ENCODE measurements at regions not wholly inside any gene's neighbourhood (a gene's known extent, or its start where the extent isn't known, plus 50 kb on each side); places are given as distances from the start of the nearest gene placed in this dataset.

DNA sequence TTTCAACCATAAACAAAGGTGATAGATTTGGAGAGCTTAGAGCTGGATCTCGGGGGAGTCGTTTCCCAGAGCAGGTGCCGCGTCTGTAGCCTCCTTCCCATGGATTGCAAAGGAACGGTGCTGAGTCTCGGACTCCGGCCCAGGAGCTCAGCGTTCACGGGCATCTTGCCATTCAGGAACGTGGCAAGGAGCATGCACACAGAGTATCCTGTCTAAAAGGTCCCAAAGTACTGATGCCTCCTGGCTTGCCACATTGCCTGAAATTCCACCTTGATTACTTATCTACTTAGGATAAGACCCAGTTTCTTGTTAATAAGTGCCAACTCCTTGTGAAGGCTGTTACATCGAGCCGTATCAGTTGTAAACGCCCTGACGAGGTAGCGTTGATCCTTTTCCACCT is 197.8 kb upstream of the MYT1L start:
- no peak for DNase-seq (ENCODE audit: low read depth)

DNA sequence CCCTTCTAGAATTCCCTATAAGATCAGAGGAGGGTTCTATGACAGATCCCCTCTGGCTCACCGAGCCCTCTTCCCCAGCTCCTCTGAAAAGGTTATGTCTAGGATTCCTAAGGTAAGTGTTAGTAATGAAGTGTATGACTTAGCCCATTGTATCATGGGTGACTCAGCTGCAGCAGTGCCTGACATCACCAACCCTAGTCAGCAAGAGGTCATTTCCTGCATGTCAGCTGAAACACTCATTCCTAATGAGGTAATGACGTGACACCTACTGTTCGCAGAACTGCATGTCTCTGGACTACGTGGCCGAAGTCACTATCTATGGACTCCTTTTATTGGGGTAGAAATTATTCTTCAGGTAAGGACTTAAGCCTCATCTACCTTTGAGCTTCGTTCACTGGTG is 196.1 kb upstream of the MYT1L start:
- no peak for DNase-seq (ENCODE audit: low read depth)

DNA sequence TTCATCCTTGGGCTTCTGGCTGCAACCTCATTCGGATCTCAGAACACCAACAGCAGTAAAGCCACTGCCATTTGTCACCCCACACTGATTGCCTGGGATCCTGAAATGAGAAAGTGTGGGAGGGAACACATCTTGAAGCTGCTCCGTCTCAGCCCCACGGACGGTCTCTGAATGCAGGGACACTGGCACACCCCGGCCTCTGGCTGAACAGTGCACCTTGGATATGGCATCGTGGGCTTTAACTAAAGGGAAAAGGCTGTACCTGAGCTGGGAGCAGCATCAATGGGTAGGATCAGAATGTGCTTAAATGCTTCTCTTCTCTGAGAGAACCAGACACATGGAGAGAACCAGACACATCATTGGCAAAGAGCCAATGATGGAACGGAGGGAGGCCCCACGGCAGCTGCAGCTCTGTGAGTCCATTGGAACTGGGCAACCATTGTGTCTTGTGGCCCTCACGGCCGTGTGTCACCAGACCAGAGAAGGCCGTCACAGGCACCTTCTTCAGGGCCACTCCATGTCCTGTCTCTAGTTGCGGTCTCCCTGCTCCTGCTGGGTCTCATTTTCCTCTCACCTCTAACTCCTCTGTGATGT is 193.4 kb upstream of the MYT1L start:
- no peak for DNase-seq (ENCODE audit: low read depth)

DNA sequence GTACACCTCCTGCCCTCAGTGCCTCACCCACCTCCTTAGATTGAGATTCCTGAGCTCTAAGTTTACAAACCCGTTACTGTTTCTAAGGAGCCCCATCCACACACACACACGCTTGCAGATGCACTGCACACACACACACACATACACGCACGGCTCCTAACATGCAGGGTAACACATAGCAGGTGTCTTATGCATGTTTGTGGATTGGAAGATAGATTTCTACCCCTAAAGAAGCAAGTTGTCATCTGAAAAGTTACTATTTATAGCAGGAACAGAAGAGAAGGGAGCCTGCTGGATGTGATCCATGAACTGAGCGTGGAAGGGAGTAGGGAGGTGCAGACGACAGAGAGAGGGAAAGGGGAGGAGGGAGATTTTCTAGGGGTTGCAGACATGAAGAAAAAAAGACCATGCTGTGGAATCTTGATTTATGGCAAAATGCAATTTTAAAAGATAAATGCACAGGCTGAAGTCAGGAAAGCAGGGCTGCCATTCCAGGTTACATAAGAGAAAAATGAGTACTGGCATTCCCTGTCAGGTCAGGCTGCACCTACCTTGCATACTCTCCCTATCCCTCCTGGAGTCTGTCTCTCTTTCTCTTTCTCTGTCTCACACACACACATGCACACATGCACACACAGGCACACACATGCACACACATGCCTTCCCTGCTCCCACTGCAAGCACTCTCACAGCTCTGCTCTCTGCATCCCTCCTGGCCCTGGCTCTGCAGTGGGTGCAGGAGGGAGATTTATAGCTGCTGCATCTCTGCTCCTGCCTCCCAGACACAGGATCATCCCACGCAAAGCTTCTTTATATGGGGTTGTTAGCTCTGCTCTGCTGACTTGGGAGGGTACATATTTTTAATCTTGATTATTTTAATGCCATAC is 192.6 kb upstream of the MYT1L start:
- DNase-seq (ENCODE audit: low read depth), result no peak

DNA sequence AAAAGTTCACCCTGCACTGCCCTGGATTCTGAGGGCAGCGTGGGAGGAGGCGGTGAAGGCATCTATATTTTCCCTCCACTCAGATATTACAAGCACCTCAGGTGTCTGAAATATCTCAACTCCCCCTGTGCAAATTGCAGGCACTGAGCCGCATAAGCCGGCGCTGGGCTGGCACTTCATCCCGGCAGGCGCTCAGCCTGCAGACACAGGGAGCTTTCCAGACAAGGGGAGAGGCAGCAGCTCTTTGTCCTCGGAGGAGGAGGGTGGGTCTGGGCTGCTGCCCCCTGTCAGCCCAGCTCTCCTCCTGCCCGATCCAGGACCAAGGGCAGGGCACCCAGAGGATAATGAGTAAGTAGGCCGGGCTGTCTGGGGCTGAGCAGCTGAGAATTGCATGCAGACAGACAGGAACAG is 189.3 kb upstream of the MYT1L start:
- DNase-seq (ENCODE audit: low read depth), result no peak

DNA sequence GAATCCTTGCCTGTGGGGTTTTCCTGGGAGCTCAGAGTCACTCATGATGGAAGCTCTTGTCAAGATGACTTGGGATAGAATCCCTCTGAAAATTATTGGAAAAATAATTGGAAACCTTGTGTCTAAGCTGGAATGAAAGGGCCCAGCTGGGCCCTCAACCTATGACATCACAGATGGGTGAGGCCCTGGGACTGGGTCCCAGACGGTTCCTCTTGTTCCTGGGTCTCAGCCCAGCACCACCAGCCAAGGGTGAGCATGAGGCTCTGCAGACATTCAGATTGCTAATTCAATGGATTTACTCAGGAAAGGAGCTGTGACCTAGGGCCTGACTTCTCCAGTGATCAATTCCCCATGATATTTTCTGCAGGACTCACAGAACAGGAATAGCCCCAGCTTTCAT is 188.3 kb upstream of the MYT1L start:
- DNase-seq (ENCODE audit: low read depth), result no peak

DNA sequence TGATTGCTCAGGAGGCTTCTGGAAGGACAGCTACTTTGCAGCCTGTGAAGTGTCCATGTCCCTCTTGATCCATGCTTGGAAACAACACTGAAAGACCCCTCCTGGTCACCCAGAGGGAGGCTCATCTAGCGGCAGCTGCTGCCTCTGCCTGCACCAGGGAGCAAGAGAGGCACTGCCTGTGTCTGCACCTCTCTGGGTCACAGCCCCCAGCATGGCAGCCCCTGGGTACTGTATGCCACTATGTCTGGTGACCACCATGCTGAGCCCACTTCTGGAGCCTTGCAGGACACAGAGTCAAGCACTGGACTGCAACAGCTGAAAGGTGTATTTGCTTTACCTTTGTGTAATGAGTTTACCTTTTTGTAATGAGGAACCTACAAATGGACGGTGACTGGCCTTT is 186.3 kb upstream of the MYT1L start:
- DNase-seq (ENCODE audit: low read depth), result no peak

DNA sequence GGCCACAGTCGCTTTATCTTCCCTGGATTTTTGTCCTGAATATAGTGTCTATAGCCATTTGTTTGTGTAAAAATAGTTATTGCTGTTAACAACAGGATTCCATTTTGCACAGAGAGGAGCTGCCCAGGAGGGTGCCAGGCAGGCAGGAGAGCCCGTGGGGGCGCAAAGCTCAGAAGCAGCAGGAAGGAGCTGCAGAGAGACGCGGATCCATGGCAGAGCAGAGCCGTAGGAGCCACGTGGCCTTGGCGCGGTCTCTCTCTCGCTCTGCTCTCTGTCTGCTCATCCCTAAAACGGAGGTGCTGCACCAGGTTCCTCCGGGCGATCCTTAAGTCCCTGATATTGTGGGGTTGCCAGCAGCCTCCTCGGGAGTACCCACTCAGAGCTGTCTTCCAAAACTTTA is 185.3 kb upstream of the MYT1L start:
- no peak for DNase-seq (ENCODE audit: low read depth)

DNA sequence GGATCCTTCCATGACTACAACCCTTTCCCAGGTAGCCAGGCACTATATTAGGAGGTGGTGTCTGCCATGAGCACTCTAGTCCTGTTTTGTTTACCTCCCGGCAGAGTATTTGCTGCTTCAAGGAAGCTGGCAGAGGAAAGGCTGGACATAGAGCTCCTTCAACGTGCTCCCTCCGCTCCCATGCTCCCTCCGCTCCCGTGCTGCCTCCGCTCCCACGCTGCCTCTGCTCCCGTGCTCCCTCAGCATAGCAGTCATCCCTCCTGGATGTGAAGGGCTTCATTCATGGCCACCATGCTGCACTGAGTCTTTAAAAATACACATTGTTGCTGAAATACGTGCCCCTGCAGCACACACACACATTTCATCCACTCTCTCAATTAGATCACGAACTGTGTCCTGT is 181.9 kb upstream of the MYT1L start:
- no peak for DNase-seq (ENCODE audit: low read depth)

DNA sequence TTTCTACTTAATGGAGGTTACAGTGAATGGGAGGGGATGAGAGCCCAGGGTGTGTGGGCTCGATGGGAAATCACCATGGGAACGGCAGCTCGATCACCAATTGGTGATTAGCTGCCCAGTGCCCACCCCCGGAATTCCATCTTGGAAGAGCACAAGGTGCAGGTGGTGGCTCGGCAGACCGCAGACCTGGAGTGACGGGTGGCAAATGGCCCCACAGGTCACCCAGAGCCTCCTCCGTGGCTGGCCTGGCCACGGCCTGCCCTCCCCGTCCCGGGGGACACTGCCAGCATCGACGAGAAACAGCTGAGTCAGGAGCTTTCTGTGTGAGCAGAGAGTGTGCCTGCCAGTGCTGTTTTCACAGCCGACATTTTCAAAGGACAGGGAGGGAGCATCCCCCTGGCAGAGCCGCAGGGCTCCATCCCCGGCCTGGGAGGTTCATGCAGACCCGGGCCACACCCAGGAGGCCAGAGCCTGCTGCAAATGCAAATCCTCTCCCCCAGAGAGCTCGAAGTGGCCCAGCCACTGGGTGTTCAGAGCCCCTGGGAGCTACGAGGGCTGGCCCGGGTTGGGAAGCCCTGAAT is 176.4 kb upstream of the MYT1L start:
- DNase-seq (ENCODE audit: low read depth), result no peak

DNA sequence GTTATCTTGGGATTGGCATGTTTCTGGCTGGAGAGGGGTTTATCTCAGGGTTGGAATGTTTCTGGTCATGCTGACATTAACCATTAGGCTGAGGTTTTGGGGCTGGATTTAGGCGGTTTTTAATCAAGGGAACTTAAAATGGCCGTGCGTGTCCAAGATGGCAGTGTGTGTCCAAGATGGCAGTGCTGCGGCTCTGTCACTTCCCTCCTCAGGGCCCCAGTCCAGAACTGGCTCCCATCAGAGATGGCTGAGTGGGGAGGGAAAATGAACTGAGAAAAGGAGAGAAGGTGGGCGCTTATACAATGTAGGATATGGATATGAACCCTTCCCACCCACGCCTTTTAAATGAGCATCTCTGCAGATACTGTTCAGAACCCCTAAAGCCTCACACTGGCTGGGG is 175.5 kb upstream of the MYT1L start:
- no peak for DNase-seq (ENCODE audit: low read depth)

DNA sequence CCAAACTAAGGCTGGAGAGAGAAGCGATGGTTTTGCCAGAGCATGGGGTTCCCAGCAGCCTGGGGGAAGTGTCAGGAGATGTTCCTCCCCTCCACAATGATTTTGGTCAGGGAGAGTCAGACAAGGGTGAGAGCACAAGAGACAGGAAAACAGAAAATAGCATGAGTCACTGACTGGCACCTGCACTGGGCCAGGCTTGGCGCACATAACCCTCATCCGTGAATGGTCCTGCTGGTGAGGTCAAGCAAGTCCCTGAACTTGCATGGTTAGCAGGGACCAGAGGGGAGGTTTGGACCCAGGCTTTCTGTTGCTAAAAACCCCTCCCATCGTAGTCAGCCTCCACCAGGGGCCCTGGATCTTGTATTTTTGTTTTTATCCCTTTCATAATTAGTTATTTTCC is 174.5 kb upstream of the MYT1L start:
- no peak for DNase-seq (ENCODE audit: low read depth)

DNA sequence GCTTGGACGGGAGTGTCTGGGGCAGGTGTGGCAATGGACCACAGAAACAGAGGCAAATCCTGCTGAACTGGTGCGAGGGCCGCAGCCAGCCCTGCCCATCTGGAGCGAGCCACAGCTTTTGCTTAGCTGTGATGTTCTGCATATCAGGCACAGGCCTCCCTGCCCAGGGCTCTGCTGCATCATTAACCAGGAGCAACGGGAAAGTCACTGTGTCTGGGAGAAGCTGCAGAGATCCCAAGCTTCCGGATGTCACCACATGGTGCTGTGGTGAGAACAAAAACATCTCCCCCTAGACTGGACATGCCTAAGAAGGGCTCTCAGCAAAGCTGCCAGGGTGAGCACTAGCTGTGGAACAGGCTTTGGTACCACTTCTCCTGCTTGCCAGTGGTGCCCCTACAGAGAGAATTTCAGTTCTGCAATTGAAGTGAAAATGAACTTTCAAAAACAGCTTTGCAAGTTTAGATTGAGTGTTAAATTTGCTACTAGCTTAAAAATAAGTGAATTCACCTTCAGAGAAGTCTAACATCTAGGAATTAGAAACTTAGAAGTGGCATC is 172.9 kb upstream of the MYT1L start:
- no peak for DNase-seq (ENCODE audit: low read depth)

DNA sequence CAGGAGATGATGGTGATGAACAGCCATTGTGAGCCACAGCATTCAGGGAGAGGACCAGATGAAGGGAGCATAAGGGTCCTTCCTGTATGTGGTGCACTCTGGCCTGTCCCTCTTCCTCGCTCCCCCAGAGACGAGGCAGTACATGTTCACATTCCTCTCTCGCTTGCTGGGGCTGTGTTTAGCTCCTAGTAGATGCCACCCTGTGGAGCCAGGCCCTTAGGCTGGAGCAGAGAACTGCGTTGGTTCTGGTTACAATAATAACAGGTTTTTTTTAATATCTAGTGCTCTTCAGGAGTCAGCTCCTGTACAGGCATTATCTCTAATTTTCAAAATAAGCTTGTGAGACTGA is 171.1 kb upstream of the MYT1L start:
- DNase-seq (ENCODE audit: low read depth), result no peak

DNA sequence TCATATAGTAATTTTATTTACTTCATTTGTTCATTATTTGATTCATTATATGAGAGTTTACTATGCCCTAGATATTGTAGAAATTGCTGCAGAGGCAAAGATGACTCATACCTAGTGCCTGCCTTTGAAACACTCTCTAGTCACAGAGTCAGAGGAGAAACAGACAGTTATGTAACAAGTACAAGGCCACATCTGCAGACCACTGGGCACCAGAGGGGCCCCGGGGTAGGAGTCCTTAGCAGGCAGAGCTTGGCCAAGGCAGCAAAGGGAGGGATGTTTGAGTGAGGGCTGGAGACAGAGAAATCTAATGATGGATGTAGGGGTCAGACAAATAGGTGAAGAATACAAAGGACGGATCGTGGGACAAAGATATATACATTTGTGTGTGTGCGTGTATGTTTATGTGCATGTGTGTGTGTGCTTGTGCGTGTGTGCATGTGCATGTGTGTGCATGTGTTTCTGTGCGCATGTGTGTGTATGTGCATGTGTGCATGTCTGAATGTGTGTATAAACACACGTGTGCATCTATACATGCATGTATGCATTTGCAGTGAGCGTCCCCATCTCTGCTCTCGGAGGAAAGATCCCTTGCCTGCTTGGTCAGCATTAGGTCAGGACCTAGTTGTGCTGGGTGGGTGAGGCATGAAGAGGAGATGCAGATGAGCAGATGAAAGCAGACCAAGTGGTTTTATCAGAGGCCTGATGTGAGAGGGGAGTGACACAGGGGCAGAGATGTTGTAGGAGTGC is 170.6 kb upstream of the MYT1L start:
- no peak for DNase-seq (ENCODE audit: low read depth)

DNA sequence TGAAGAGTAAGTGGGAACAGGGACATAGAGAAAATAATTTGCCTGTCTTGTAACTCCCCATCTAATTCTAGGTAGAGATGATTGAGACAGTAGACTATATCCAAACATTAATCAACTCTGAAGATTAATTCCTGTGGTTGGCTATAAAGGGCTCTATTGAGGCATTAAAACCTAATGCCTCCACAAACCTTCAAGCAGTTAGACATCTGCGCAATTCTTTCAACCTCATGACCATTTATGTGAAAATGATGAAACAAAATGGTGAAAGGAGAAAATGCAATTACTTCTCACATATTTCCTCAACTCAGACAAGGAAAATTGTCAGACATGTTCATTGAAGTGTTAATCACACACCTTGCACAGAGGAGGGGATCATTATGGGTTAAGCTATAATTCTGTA is 164.5 kb upstream of the MYT1L start:
- no peak for DNase-seq (ENCODE audit: low read depth)

DNA sequence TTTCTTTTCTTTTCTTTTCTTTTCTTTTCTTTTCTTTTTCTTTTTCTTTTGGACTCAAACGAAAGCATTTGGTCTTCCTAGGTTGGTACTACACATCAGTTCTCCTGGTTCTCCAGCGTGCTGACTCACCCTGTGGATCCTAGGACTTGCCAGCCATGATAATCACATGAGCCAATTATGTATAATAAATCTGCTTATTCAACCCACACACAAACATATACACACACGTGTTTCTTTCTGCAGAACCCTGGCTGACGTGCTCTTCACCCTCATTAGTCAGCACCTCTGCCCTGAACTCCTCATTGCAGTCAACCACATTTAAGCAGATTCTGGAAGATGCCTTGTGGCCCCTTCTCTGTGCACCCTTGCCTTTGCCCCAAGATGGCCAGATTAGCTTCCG is 162.4 kb upstream of the MYT1L start:
- no peak for DNase-seq (ENCODE audit: low read depth)

DNA sequence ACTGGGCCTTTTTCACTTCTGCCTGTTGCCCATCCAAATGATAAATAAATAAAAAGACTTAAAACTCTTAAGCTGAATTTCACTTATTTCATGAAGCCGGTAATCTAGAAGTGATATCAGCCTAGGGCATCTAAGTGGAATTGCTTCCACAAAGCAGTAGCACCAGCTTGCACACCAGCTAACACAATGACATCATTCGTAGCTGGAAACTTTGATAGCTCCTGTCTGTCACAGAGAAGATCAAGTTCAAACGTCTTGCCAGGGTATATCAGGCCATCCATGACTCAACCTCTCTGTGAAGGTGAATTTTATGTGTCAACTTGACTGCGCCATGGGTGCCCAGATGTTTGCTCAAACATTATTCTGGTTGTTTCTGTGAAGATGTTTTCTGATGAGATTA is 161.7 kb upstream of the MYT1L start:
- DNase-seq (ENCODE audit: low read depth), result no peak

DNA sequence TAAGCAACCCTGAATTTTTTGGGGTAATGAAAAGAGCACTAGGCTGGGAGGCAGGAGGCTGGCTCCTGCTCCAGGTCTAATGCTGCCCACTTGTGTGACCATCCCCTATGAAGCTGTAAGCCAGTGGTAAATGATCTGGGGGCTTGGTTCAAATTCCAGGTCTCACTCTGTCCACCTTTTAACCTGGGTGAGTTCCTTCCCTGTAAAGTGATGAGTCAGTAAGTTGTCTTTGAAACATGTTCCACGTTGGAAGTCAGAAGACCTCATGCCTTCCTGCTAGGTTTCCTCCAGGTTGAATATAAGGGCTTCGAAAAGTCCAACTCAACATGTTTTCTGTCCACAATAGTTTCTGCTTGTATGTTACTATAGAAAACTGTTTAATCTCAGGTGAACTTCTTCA is 160.9 kb upstream of the MYT1L start:
- no peak for DNase-seq (ENCODE audit: low read depth)

DNA sequence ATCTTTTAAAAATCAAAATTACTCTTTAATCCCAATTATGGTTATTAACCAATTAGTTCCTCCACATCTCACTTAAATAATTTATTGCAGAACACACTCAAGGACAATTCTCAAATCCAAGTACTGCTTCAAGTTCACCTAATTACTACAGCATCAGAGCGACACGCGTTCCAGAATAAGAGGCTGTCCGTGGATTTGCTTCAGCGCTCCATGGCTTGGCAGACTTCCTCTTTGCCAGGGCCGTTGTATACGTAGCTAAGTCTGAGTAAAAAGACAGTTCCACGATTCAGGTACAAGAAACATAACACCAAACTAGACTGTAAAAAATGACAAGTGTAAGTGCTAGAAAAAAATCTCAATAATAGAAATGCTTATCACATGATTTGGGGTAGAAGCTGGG is 153.2 kb upstream of the MYT1L start:
- no peak for DNase-seq (ENCODE audit: low read depth)

DNA sequence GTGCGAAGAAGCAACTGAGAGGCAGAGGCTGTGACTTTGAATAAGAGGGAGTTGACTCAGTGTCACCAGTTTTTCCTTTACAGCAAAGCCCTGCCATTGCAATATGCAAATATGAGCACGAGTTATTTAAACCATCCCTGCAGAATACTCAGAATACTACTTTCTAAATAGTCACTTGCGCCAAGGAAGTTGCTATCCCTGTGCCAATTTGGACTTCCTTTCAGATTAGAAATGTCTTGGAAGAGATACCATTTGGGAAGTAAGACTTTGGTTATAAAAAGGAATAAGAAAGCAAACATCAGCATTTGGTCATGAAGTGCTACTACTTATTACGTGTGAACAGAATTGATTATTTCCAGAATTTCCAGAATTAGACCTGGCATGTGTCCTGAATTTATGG is 151.8 kb upstream of the MYT1L start:
- DNase-seq (ENCODE audit: low read depth), result no peak

DNA sequence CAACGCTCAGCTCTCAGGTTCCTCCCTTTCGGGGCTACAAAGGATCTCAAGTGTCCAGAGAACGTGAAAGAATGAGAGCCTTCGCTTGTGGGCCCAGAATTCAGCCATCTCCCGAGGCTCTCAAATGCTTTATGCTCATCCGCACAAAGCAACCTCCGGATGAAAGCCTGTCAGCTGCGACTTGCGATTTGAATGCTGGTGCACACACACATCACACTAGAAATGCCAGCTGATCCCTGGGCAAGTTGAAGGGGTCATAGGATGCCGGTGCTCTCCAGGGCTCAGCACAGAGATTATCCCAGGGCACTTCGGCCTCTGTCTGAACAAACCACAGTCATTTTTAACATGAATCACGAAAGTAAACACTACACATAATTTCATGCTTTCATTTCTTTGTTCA is 141.8 kb upstream of the MYT1L start:
- DNase-seq (ENCODE audit: low read depth), result no peak

DNA sequence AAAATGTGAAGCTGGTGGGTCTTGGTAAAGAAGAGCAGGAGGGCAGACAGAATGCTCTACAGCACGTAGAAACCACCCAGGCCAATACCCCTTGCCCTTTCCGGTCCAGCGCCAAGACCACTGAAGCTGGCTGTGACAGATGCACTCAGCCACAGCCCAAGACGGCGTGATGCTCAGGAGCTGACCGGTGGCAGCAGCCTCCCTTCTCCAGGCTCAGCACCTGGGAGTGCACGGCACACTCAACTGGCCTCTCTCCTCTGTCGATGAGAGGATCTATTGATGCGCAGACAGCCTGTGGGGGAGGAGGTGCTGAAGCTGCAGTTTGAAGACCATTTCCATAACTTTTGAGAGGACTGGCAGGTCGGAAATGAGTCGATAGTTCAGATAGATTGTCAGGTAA is 141.0 kb upstream of the MYT1L start:
- no peak for DNase-seq (ENCODE audit: low read depth)
